NCI-H1105 (cell line): ENCODE measurements at regions not wholly inside any gene's neighbourhood (a gene's known extent, or its start where the extent isn't known, plus 50 kb on each side); places are given as distances from the start of the nearest gene placed in this dataset.
"Not testable (repeated sequence)": the region's sequence is repeated elsewhere in the genome, so short reads cannot be mapped to it uniquely, and the experiment has no call there.

Experiments
- DNase-seq: peaks from one replicate; lab custom pipeline; 2025; lab: John Stamatoyannopoulos, UW

- DNase-seq, result no peak
Observed at GRCh38 chr1:185539277-185539943, 194.8 kb upstream of the HMCN1 start.

GRCh38 chr1:185538309-185538898, 195.8 kb upstream of the HMCN1 start:
- DNase-seq, result not testable (repeated sequence)

- no peak for DNase-seq
Observed at GRCh38 chr1:185537596-185537995, 196.6 kb upstream of the HMCN1 start.

GRCh38 chr1:185536165-185536920, 197.8 kb upstream of the HMCN1 start:
- no peak for DNase-seq

DNA sequence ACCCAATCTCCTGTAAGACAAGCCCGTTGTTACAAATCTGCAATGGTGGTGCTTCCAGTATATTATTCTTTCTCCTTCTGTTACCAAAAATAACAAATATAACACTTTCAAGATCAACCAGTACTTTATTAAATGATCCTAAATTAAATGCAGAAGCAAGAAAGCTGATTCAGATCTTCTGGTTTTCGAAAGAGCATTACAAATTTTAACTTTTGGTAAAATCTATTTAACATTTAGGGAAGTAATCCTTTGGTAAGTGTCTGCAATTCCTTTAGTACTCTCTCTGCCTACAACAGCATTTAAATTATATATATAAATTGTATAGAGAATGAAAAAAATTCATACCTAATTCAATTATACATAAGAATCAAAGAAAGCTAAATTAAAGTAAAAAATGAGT, 198.6 kb upstream of the HMCN1 start:
- DNase-seq, result no peak

DNA sequence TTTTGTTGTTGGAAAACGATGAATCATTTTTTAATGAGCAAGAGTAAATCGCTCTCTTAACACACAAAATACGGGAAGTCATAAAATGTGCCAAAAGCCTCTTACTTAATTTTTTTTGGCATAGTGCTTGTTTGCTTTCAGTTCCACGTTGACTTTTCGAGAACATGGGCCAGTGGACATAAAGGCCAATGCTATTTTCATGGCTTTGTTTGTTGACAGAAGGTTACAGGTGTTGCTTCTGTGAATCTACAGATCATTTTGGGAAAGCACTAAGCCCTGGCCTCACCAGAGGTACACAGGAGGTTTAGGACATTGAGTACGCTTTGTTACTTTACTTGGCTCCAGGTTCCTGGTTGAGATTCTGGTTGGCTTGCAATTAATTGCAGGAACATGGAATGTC, 199.4 kb upstream of the HMCN1 start:
- DNase-seq, result peak; percentile 78

GRCh38 chr1:185533596-185533995, 200.6 kb upstream of the HMCN1 start:
- no peak for DNase-seq

DNA sequence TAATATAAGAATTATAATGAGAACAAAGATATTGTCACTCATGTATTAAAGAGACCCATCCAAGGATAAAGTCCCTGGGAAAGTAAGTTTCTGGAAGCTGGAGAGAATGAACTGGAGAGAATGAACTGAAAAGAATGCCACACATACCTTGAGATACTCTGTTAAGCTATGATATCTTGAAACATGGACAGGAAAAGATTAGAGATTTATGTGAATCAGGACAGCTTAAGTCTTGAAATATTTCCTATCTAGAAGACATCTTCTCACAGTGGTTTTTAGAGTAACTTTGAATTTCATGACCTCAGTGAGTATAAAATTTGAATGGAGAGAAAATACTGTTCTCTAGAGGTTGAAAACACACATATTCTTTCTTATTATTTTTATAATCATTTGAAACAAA, 201.3 kb upstream of the HMCN1 start:
- no peak for DNase-seq

GRCh38 chr1:185531838-185532237, 202.4 kb upstream of the HMCN1 start:
- no peak for DNase-seq

DNA sequence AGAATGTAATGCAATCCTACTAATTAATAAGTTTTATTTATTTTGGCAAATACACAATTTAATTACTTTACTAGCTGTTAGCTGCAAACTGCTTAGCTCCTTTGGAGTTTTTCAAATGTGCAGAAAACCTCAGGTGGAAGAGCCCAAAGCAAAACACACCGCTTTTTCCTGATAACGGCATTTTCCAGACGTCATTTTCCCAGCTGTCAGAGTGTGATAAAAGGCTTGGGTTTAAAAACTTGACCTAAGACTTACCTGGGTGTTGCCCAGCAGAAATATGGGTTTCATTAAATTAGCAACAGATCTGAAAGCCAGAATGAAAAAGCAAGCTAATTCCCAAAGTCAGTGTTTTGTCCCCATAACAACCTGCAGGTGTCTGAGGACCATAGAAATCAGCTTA, 204.0 kb upstream of the HMCN1 start:
- no peak for DNase-seq

DNA sequence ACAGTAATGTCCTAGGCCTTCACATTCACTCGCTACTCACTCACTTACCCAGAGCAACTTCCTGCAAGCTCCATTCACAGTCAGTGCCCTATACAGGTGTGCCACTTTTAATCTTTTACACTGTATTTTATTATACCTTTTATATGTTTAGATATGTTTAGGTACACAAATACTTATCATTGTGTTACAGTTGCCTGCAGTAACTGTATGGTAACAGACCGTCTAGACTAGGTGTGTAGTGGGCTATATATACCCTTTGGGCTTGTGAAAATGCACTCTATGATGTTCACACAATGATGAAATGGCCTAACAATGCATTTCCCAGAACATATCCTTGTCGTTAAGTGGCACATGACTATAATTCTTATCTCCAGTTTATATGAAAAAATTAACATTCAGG, 204.5 kb upstream of the HMCN1 start:
- DNase-seq, result no peak

DNA sequence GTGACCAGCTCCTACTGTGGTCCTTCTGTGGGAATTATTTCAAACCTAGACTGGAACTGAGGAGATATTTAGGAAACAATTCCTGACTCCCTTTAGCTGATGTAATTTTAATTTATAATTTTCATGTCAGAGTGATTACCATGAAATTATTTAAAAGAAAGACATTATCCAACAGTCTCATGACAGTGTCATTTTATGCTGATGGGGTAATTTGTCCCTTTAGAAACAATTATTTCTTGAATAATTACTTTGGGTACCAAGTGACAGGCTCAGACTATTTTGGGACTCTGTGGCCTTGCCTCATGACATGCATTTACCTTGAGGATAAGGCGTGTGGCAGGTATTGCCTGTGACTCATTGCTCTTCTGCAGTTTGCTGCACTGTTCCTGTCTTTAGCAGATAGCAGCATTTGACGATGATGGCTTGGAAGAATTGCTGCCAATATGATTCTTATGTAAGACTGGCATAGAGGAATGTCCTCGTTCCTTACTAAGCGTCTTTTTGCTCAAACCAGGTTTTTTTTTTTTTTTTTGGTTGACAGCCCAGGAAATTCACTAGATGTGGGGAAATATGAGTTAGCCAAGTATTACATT, 206.0 kb upstream of the HMCN1 start:
- DNase-seq, result no peak

GRCh38 chr1:185526344-185527307, 207.6 kb upstream of the HMCN1 start:
- DNase-seq, result no peak

DNA sequence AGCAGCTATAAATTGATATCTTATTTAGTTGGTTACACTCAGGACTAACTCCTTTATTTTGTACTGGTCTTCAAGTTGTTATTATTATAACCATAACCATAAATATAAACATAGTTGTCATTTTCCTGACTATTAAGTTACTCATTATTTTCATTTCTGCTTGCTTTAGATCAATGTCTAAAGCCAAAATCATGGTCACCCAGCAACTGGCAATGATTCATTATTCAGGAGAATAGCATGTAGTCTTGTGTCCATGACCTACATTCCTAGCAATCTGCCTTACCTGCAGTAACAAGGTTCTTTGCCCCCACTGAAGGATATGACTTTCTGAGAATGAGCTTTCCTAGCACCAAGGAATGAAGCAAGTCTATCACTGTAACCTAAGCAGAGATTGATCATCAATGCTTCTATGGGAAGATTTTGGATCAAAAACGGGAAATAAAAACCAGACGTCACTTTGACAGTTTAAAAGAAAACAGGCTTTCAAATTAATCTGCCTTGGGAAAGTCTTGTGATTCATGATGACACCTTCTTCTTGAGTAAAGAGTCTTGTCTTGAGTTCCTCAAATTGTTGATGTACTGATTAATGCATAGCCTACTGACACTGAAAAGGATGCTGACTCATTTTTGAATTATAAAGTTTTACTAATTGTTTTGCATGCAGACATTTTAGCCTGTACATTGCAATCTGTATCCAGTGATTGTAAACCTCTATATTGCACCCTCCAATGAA, 203.3 kb upstream of the IVNS1ABP start:
- DNase-seq, result no peak

GRCh38 chr1:185517808-185518419, 200.9 kb upstream of the IVNS1ABP start:
- no peak for DNase-seq

- DNase-seq, result not testable (repeated sequence)
Observed at GRCh38 chr1:185517301-185517700, 200.3 kb upstream of the IVNS1ABP start.

- no peak for DNase-seq
Observed at GRCh38 chr1:185515696-185516095, 198.7 kb upstream of the IVNS1ABP start.

DNA sequence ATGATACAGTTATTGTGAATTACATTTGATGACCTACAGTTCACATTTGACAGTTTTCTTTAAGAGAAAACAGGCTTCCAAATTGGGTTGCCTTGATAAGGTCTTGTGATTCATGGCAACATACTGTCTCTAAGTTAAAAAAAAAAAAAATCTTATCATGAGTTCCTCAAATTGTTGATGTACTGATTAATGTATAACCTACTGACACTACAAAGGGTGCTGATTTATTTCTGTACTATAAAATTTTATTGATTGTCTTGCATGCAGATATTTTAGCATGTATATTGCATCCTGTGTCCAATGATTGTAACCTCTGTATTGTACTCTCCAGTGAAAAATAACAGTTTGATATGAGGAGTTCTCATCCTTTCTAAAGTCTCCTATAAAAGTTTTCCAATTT, 197.3 kb upstream of the IVNS1ABP start:
- no peak for DNase-seq

DNA sequence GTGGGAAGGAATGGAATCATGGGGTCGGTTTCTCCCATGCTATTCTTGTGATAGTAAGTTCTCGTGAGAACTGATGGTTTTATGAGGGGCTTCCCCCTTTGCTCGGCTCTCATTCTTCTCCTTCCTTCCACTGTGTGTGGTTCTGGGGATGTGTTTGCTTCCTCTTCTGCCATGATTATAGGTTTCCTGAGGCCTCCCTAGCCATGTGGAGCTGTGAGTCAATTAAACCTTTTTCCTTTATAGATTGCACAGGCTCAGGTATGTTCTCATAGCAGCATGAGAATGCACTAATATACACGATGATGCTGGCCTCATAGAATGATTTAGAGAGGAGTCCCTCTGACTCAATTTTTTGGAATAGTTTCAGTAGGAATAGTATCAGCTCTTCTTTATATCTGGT, 195.4 kb upstream of the IVNS1ABP start:
- DNase-seq, result no peak

DNA sequence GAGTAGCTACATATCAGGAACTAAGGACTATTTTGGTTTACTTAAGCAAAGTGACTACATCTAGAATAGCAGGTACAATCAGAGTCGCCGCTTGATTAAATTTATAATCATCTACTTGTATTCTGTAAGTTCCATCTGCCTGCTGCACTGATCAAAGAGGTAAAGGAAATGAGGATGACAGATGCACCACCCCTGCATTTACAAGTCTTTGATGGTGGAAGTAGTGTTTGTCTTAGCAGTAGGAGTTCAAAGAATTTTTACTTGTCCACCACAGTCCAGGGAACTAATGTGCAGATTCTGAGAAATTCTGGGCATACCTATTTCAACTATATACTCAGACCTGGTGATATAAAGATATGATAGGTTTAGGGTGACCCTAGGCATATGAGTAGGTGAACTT, 184.1 kb upstream of the IVNS1ABP start:
- no peak for DNase-seq
